NCI-H446 (cell line): ENCODE measurements at regions not wholly inside any gene's neighbourhood (a gene's known extent, or its start where the extent isn't known, plus 50 kb on each side); places are given as distances from the start of the nearest gene placed in this dataset.
A peak's percentile ranks its signal among the peaks of the same experiment; 100 is the strongest.

ENCODE experiments used
- DNase-seq, 2 experiments: peaks; one replicate each; lab custom pipeline; 2025; lab: John Stamatoyannopoulos, UW

GRCh38 chr20:25135031-25135430, 53.1 kb upstream of the VSX1 start:
- DNase-seq: no peak

DNA sequence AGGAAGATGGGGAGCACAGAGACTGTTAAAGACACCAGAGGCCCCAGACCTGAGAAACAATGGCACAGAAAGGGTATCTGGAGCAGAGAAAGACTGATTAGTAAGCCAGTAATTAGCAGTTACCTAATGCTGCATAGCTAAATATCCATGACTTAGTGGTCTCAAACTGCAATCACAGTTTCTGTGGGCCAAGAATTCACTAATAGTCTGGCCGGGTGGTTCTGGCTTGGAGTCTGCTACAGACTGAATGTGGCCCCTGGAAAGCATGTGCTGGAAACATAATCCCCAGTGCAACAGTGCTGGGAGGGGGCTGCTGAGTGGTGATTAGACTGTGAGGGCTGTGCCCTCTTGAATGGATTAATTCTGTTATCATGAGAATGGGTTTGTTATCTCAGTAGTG, 54.1 kb upstream of the VSX1 start:
- no peak for DNase-seq

DNA sequence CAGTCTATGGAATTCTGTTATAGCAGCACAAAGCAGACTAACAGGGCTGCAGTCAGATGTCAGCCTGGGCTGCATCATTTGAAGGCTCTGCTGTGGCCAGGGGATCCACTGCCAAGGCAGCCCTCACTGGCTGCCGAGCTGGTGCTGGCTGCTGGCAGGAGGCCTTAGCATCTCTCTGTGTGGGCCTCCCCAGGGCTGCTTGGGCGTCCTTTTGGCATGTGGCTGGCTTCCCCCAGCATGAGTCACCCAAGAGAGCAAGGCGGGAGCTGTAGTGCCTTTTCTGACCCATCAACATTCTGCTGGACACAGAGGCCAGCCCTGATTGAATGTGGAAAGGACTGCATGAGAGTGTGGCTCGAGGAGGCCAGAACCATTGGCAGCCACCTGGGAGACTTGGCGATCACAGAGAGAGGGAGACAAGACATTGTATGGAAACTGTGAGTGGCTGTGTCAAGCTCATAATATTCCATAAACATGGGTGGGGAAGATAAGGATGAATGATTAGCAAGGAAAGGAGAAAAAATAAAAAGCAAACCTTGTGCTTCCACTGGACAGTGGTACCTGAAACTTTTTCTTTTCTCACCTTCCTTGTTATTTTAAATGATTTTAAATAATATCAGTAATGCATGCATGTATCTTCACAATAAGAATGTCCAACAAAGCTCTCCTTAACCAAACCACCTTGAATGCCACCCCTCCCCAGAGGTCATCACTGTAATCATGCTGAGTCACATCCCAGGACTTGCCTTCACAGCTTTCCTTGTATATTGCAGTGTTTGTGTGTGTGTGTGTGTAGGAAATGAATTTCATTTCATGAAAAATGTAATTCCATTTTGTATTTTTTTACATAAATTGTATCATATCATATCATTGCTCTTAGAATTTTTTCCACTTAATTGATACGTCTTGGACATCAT, 55.0 kb upstream of the VSX1 start:
- peak; percentile 50 to 80 for DNase-seq

GRCh38 chr20:25139029-25139705, 56.3 kb upstream of the ENTPD6 start:
- peak; percentile 19 to 71 for DNase-seq

DNA sequence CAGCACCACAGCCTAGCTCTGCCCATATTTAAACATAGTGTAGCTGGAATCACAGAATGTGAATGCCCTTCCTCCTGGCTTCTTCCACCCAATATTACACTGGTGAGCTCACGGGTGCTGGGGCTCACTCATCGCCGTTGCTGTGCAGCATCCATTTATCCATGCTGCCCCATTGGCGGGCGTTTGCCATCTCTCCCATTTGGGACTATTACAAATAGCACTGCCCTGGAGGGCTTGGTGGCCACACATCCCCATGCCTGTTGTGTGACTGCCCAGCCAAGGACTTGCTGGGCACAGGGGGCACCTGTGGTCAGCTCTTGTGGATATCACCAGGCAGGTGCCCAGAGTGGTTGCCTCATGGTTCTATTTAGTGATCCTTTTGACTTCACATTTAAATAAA, 54.5 kb upstream of the ENTPD6 start:
- no peak for DNase-seq

DNA sequence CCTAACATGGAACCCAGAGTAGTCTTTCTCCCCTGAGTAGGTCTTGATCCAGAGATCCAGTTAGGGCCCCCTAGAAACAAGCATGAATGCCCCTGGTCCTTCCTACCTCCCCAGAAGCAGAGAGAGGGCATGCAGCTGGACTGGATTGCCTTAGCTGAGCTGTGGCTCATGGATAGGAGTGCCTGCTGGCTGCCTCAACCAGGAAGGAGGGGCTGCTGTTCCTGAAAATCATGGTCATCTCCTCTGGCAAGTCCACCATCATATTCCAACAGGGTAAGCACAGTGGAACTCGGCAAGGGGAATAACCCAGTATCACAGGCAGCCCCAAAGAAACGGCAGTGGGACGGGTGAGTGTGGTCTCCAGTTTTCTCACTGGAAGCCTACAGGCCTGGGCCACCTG, 53.1 kb upstream of the ENTPD6 start:
- DNase-seq: no peak

DNA sequence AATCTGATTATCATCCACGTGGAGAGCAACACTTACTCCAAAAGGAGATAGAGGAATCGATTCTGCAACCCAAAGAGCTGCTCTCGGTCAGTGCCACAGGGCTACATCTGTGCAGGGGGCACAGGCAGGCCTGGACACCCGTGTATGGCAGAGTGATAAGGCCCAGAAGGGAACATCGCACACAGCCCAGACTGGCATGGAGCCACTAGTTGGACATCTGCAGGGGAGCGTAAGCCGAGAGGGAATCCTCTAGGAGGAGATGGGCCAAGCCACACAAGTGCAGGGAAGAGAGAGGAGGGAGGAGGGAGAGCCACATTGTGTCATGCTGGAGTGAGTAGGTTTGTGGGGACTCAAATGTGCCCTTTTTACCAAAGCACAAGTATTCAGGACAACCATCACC, 50.4 kb upstream of the ENTPD6 start:
- peak; percentile 12 to 71 for DNase-seq
